HG03066 (cell line): ENCODE measurements at regions not wholly inside any gene's neighbourhood (a gene's known extent, or its start where the extent isn't known, plus 50 kb on each side); places are given as distances from the start of the nearest gene placed in this dataset.

Experiments used
- ATAC-seq: cut with Tn5 transposase; IDR thresholded peaks from one replicate; pipeline ENCODE4 v1.9.1; 2021; ENCODE audit warnings: low read depth; ENCODE audit not compliant: unreplicated experiment

- ATAC-seq, result no peak
Observed at GRCh38 chrX:42098900-42099299, 175.5 kb upstream of the CASK start.

GRCh38 chrX:42097486-42097885 is 174.1 kb upstream of the CASK start:
- no peak for ATAC-seq

GRCh38 chrX:42096265-42096920 is 173.0 kb upstream of the CASK start:
- no peak for ATAC-seq

DNA sequence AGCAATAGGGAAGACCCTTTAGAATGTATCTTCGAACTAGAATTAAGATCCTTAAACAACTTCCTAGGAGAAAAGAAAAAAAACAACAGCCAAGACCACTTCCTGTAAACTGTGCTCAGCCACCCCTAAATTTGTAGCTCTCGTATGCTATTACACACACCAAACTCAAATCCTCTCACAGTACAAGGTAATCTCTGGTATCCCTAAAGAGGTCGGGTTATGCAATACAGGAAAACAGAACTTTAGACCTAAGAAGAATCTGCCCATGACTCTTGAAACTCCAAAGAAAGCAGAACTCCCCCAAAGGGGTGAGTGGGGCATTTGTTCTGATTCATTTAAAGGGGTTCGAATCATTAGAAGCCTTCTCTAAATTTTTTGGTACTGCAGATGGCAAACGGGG is 170.9 kb upstream of the CASK start:
- ATAC-seq, result no peak

- no peak for ATAC-seq
Observed at GRCh38 chrX:42093756-42094155, 170.4 kb upstream of the CASK start.

- no peak for ATAC-seq
Observed at GRCh38 chrX:42090395-42090794, 167.0 kb upstream of the CASK start.

- ATAC-seq, result no peak
Observed at GRCh38 chrX:42089031-42089430, 165.7 kb upstream of the CASK start.

DNA sequence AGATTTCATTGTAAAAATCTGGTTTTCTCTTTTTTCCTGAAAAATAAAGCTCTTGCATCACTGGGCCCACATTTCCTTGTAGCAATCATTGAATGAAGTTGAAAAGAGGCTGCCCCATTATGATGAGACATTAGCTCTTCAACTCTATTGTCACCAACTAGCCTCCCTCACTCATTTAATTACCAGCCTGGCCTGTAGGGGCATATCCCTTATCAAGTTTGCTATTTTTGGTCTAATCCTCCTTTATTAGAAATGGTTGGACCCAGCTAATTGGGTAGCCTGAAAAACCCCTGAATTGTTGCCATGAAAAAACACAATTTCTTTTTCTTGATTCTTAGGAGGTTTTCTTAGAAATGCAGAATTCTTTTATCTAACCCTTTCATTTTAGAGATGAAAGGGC is 164.6 kb upstream of the CASK start:
- no peak for ATAC-seq

DNA sequence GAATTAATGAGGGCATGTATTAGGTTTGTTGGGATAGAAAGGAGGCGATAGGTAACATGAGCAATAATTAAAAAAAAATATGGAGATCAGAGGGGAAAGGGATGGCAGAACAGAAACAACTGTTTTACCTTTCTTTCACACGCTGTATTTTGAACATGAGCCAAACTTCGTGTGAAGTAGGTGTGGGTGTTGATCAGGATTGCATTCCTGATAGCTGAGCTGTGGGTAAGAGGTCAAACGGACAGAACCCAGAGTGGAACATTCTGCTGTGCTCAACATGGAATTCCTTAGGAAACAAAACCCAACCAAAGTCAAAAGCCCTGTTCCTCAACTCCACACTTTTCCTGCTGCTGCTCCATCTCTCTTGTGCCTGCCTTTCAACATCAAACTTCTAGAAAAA is 162.5 kb upstream of the CASK start:
- no peak for ATAC-seq

- ATAC-seq, result no peak
Observed at GRCh38 chrX:42079968-42080367, 156.6 kb upstream of the CASK start.

- no peak for ATAC-seq
Observed at GRCh38 chrX:42077675-42078074, 154.3 kb upstream of the CASK start.

DNA sequence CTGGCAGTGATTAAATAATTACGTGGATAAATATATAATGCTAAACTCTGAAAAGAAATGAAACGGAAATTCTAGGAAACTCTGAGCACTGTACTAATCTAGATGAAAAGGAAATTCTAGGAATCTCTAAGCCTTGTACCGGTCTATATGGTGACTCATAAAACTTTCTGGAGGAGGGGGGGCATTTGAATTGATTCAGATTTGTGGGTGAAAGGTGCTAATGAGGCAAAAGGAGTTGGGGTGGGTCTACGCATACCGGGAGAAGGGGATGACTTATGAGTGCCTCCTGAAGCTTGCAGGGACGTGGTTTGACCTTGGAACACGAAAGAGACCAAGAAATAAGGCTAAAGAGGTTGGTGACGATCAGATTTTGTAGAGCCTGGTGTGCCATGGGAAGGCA is 151.7 kb upstream of the CASK start:
- ATAC-seq, result no peak

GRCh38 chrX:42073448-42073847 is 150.1 kb upstream of the CASK start:
- ATAC-seq, result no peak

- no peak for ATAC-seq
Observed at GRCh38 chrX:42070866-42071265, 147.5 kb upstream of the CASK start.

GRCh38 chrX:42054256-42054655 is 130.9 kb upstream of the CASK start:
- ATAC-seq, result no peak

DNA sequence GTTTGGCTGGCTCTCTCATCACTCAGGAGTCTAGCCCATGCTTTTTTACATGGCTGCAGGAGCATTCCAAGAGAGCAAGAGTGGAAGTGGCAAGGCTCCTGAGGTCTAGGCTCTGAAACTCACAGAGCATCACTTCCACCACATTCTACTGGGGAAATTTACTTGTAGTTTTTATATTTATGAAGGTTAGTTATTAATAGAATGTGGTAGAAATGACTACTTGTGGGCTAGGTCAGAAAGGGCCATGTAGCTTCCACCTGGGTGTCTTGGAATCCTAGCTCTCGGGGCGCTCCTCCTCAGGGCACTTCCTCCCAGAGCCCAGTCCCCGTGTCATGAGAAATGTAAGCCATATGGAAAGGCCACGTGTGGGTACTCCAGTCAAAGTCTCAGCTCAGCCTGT is 127.0 kb upstream of the CASK start:
- no peak for ATAC-seq

GRCh38 chrX:42047886-42048285 is 124.5 kb upstream of the CASK start:
- no peak for ATAC-seq

GRCh38 chrX:42028109-42028508 is 104.8 kb upstream of the CASK start:
- no peak for ATAC-seq

DNA sequence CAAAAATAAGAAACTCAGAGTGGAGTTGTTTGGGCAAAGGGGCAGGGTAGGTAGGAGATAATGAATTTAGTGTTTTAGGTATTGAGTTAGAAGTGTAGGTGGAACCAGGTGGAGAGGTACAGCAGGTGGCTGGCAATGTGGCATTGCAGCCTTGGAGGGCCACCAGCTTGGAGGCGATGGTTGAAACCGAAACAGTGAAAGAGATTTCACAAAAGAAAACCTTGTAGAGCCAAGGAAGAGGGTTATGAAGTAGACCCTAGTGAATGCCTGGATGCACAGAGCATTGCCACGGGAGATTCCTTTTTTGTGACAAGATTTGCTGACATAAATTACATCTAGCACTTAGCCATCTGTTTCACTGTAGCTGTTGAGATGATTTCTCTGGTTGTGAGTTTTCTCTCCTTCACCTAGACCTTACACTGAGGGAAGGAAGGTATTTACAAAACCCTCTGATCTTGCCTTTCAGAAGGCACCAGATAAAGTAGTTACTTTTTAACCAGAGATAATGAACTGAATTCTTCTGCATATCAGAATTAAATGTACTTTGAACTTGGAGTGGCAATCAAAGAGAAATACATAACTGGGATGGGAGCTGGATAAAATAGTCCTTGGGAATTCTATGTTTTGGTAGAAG is 104.1 kb upstream of the CASK start:
- ATAC-seq, result no peak

- ATAC-seq, result no peak
Observed at GRCh38 chrX:42025861-42026260, 102.5 kb upstream of the CASK start.

- ATAC-seq, result no peak
Observed at GRCh38 chrX:42023122-42023521, 99.8 kb upstream of the CASK start.

DNA sequence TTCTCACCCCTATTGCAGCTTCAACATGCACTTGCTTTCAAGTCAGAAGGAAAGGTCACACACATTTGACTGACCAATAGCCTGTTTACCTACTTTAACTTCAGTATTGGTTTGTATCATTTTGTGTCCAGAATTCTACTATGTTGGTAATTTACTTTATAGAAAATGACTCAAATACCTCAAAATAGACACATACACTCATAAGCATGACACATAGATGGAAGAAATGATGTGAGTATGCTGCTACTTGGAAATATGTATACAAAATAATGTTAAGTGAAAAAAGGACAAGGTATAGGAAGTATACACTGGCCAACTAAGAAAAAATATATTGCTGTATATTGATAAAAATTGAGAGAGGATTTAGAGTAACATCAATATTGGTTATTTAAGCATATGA is 98.8 kb upstream of the CASK start:
- ATAC-seq, result no peak

DNA sequence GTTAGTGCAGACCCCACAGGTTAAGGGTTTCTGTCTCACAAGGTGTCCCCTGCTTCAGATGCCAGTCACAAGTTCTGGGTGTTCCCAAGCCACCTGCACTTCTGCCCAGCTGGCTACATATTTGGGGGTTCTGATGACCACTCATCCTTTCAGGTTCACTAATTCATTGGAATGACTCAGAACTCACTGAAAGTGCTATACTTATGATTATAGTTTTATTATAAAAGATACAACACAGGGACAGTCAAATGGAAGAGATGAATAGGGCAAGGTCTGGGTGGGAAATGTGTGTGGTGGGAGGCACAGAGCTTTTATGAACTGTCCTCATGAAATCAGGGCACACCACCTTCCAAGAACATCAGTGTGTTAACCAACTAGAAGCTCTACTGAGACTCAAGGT is 97.7 kb upstream of the CASK start:
- no peak for ATAC-seq
